ENCODE measurements at regions not wholly inside any gene's neighbourhood (a gene's known extent, or its start where the extent isn't known, plus 50 kb on each side); places are given as distances from the start of the nearest gene placed in this dataset.

GRCh38 chr1:65640046-65640445 is 152.6 kb upstream of the PDE4B start:
- TF ChIP-seq EZH2phosphoT487 (IDR thresholded peaks at IDR 0.05) (no peak), CTCF (IDR thresholded peaks at IDR 0.05) (no peak)

All from neural progenitor cell (in vitro differentiated cells).